ENCODE measurements at regions not wholly inside any gene's neighbourhood (a gene's known extent, or its start where the extent isn't known, plus 50 kb on each side); places are given as distances from the start of the nearest gene placed in this dataset.

GRCh38 chr13:22118158-22118557, 447.3 kb downstream of the FGF9 start:
- Histone ChIP-seq H3K27ac (ENCODE audit: insufficient read depth, low read length) (no peak overlapping the region), H3K36me3 (ENCODE audit: control insufficient read depth, insufficient read depth, low read length) (no peaks in the 10 kb centered on the region), H2BK5ac (ENCODE audit: low read depth, low read length, poor library complexity, severe bottlenecking) (no peak overlapping the region), H4K8ac (ENCODE audit: low read depth in 2 of 2, low read length in 2 of 2) (no peak overlapping the region), H2AFZ (replicated peaks; ENCODE audit: low read length, poor library complexity) (no peak overlapping the region), H4K5ac (ENCODE audit: low read depth, low read length) (no peak overlapping the region), H2AK9ac (replicated peaks; ENCODE audit: low read depth, low read length, poor library complexity) (no peak overlapping the region), H2AK5ac (ENCODE audit: low read depth, low read length) (no peak overlapping the region), H3K9me1 (ENCODE audit: insufficient read depth, low read length) (no peaks in the 10 kb centered on the region; the same call in 1 of the 2 replicates), H3K79me1 (ENCODE audit: low read depth in 1 of 2, low read length in 2 of 2) (no peaks in the 10 kb centered on the region), H4K91ac (ENCODE audit: insufficient read depth, low read depth, low read length) (no peak overlapping the region), H2BK120ac (ENCODE audit: low read depth, low read length) (0 out of 2 replicates have a peak overlapping the region, but pooled peaks have one; percentile 33), H4K20me1 (ENCODE audit: insufficient read depth, low read length) (no peaks in the 10 kb centered on the region), H3K4me1 (ENCODE audit: control insufficient read depth, insufficient read depth, low read length) (peaks cover 3% of the 10 kb centered on the region; the same call in 1 of the 2 replicates), H3K4me2 (ENCODE audit: low read depth, low read length) (no peak overlapping the region), H2BK20ac (ENCODE audit: low read depth, low read length) (no peak overlapping the region; the same call in 1 of the 2 replicates), H3K4ac (ENCODE audit: low read depth, low read length) (no peak overlapping the region), H3K4me3 (ENCODE audit: insufficient read depth, low read depth, low read length) (no peak overlapping the region), H3K18ac (ENCODE audit: low read depth, low read length) (no peak overlapping the region), H3K23ac (ENCODE audit: low read depth, low read length) (no peak overlapping the region), H3K9me3 (ENCODE audit: control insufficient read depth, insufficient read depth, low read length) (no peaks in the 10 kb centered on the region), H2BK15ac (ENCODE audit: low read depth, low read length) (no peak overlapping the region), H3K27me3 (ENCODE audit: control insufficient read depth, insufficient read depth, low read length) (no peaks in the 10 kb centered on the region), H3K9ac (ENCODE audit: low read depth, low read length) (no peak overlapping the region), H3K56ac (ENCODE audit: extremely low read depth, insufficient read depth, low read length) (no peak overlapping the region), H3K14ac (replicated peaks; ENCODE audit: low read depth, low read length) (no peak overlapping the region)
- no TSS peak for BruUV-seq (replicated peaks)
- intact Hi-C loops (cut with micrococcal nuclease) = no loop called here
- no peak for ATAC-seq (ENCODE audit: low read depth)
- TF ChIP-seq SMC3 (IDR thresholded peaks at IDR 0.05; ENCODE audit: low read depth, low read length) (no peak), USF2 (IDR thresholded peaks at IDR 0.05; ENCODE audit: low read depth, low read length) (no peak), BHLHE40 (IDR thresholded peaks at IDR 0.05; ENCODE audit: low read depth, low read length) (no peak), MXI1 (IDR thresholded peaks at IDR 0.05; ENCODE audit: borderline replicate concordance, low read depth, low read length) (no peak), POLR2A (IDR thresholded peaks at IDR 0.05; ENCODE audit: low read depth, low read length) (no peak), RCOR1 (IDR thresholded peaks at IDR 0.05; ENCODE audit: insufficient replicate concordance, low read length) (no peak), RAD21 (IDR thresholded peaks at IDR 0.05; ENCODE audit: low read length) (no peak), CHD1 (IDR thresholded peaks at IDR 0.05; ENCODE audit: low read depth, low read length) (no peak), CEBPB (IDR thresholded peaks at IDR 0.05; ENCODE audit: low read depth, low read length) (no peak), FOS (IDR thresholded peaks at IDR 0.05; ENCODE audit: low read depth, low read length) (no peak), RFX5 (IDR thresholded peaks at IDR 0.05; ENCODE audit: low read depth, low read length) (no peak), MAZ (IDR thresholded peaks at IDR 0.05; ENCODE audit: borderline replicate concordance, low read depth, low read length) (no peak), MAFK (IDR thresholded peaks at IDR 0.05; ENCODE audit: low read depth, low read length) (no peak), CTCF (conservative IDR thresholded peaks at IDR 0.05; ENCODE audit: low read depth, low read length) (no peak), NFE2L2 (IDR thresholded peaks at IDR 0.05; ENCODE audit: low read depth, low read length) (no peak)
- TF ChIP-seq, protein P1, sequence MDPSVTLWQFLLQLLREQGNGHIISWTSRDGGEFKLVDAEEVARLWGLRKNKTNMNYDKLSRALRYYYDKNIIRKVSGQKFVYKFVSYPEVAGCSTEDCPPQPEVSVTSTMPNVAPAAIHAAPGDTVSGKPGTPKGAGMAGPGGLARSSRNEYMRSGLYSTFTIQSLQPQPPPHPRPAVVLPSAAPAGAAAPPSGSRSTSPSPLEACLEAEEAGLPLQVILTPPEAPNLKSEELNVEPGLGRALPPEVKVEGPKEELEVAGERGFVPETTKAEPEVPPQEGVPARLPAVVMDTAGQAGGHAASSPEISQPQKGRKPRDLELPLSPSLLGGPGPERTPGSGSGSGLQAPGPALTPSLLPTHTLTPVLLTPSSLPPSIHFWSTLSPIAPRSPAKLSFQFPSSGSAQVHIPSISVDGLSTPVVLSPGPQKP (IDR thresholded peaks at IDR 0.05; ENCODE audit: borderline replicate concordance, low read depth, low read length) = no peak
- DNase-seq = no peak
- WGBS, 2 experiments (ENCODE audit: extremely low coverage in 2 of 2, insufficient read length in 1 of 2) = no CpG with 5 or more reads among the region's 3 CpGs
- ChIA-PET CTCF (no interaction called here), POLR2A (ENCODE audit: unreplicated experiment) (no interaction called here)
- dilution Hi-C loops (cut with HindIII; ENCODE audit: low sequenced_read_pairs, unreplicated experiment) = no loop called here
- in situ Hi-C loops (cut with MboI; ENCODE audit: low sequenced_read_pairs) = no loop called here
